Left colon (tissue), 2 donors: ENCODE measurements at regions not wholly inside any gene's neighbourhood (a gene's known extent, or its start where the extent isn't known, plus 50 kb on each side); places are given as distances from the start of the nearest gene placed in this dataset.

Experiments
- ATAC-seq: fragments of 200-7000 bp; cut with Tn5 transposase; one replicate; pipeline ENCODE4 v1.9.1; 2020; ENCODE audit warnings: mild to moderate bottlenecking, moderate library complexity
- DNase-seq, 2 donors: peaks; one replicate each; pipeline ENCODE4 v3.0.0-alpha.2; 2020
- intact Hi-C, 2 donors: fragments of 100-400 bp; cut with DNase I in 1 of 2; cut with micrococcal nuclease in 1 of 2; formaldehyde crosslinking; loops; one replicate each; pipeline versions ENCODE4 v1.11.2 to v1.14.0; 2022; cut with DNase I, micrococcal nuclease
- donor health status: DM: no; HTN: no; CAD: no.
- donor health status: DM: yes; HTN: yes; CAD: no.

GRCh38 chr15:25624504-25625177, 185.8 kb upstream of the UBE3A start:
- ATAC-seq (no peak), DNase-seq (no peak)
- intact Hi-C loops, result no loop called here

GRCh38 chr15:25623708-25624107, 184.9 kb upstream of the UBE3A start:
- DNase-seq, result no peak
- intact Hi-C loops, result no loop called here
- ATAC-seq, result no peak

GRCh38 chr15:25620466-25620865, 181.6 kb upstream of the UBE3A start:
- ATAC-seq (no peak), DNase-seq (no peak)
- intact Hi-C loops, result no loop called here

GRCh38 chr15:25619761-25620160, 180.9 kb upstream of the UBE3A start:
- intact Hi-C loops, result no loop called here
- DNase-seq (no peak), ATAC-seq (no peak)

- DNase-seq (no peak), ATAC-seq (no peak)
- intact Hi-C loops, result no loop called here
Measured at GRCh38 chr15:25619076-25619475, 180.3 kb upstream of the UBE3A start.

GRCh38 chr15:25618161-25618560, 179.3 kb upstream of the UBE3A start:
- DNase-seq (no peak), ATAC-seq (no peak)
- intact Hi-C loops, result no loop called here

- intact Hi-C loops, result no loop called here
- DNase-seq (no peak), ATAC-seq (no peak)
Measured at GRCh38 chr15:25616471-25616870, 177.6 kb upstream of the UBE3A start.

- ATAC-seq (no peak), DNase-seq (no peak)
- intact Hi-C loops, result no loop called here
Measured at GRCh38 chr15:25613134-25613533, 174.3 kb upstream of the UBE3A start.

- DNase-seq, result no peak
- no peak for ATAC-seq
- intact Hi-C loops, result no loop called here
Measured at GRCh38 chr15:25611603-25612002, 172.8 kb upstream of the UBE3A start.

GRCh38 chr15:25609371-25609770, 170.5 kb upstream of the UBE3A start:
- no peak for DNase-seq
- intact Hi-C loops, result no loop called here
- no peak for ATAC-seq

- ATAC-seq (no peak), DNase-seq (no peak)
- intact Hi-C loops, result no loop called here
Measured at GRCh38 chr15:25608926-25609325, 170.1 kb upstream of the UBE3A start.

- DNase-seq, result no peak
- no peak for ATAC-seq
- intact Hi-C loops, result no loop called here
Measured at GRCh38 chr15:25605151-25605550, 166.3 kb upstream of the UBE3A start.

GRCh38 chr15:25600751-25601150, 161.9 kb upstream of the UBE3A start:
- intact Hi-C loops, result no loop called here
- ATAC-seq, result no peak
- no peak for DNase-seq

- ATAC-seq (no peak), DNase-seq (no peak)
- intact Hi-C loops, result no loop called here
Measured at GRCh38 chr15:25597571-25597970, 158.7 kb upstream of the UBE3A start.

GRCh38 chr15:25596644-25597562, 158.1 kb upstream of the UBE3A start:
- ATAC-seq (no peak), DNase-seq (no peak)
- intact Hi-C loops, result no loop called here

- intact Hi-C loops, result no loop called here
- ATAC-seq (no peak), DNase-seq (no peak)
Measured at GRCh38 chr15:25587616-25588340, 149.0 kb upstream of the UBE3A start.

- DNase-seq (no peak), ATAC-seq (no peak)
- intact Hi-C loops, result no loop called here
Measured at GRCh38 chr15:25582886-25583285, 144.1 kb upstream of the UBE3A start.

GRCh38 chr15:25579127-25579526, 140.3 kb upstream of the UBE3A start:
- intact Hi-C loops, result no loop called here
- ATAC-seq (no peak), DNase-seq (no peak)

- intact Hi-C loops, result no loop called here
- ATAC-seq (no peak), DNase-seq (no peak)
Measured at GRCh38 chr15:25572191-25572590, 133.4 kb upstream of the UBE3A start.

GRCh38 chr15:25568751-25569150, 129.9 kb upstream of the UBE3A start:
- no peak for ATAC-seq
- no peak for DNase-seq
- intact Hi-C loops, result no loop called here
